ENCODE measurements at regions not wholly inside any gene's neighbourhood (a gene's known extent, or its start where the extent isn't known, plus 50 kb on each side); places are given as distances from the start of the nearest gene placed in this dataset.

DNA sequence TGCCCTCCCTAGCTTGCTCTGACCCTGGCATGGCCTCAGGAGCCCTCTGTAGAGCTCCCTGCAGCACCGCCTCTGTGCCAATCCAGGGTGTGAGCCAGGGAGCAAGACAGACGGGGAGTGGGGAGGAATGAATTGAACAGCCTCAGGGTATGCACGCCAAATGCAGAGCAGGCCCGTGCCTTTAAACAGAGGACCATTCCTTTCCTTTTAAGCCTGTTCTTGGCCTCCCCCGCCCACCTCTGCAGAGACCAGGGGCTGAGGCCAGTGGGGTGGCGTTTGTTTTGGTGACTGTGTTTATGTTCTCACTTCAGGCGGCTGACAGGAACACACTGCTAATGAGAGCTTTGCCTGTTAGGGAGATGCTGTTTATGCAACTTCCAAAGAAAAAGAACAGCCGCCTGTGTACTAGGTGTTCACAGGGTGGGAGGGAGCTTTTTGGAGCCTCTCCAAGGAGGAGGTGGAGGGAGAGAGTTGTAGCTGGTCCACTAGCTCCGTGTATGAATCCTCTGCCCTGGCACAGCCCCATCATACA lies 528.1 kb upstream of the DPP6 start:
- no peaks in the 10 kb centered on the region for H3K9me3 ChIP-seq (ENCODE audit: control insufficient read depth in 5 of 5, low read length in 5 of 5)
- H3K9ac ChIP-seq (ENCODE audit: low read length in 5 of 5): no peak overlapping the region
- H3K4me1 ChIP-seq (ENCODE audit: control insufficient read depth in 5 of 5, insufficient read depth in 5 of 5, low read length in 5 of 5): peaks cover 0 to 26% (median 15%) of the 10 kb centered on the region in 5 donors
- H3K4me3 ChIP-seq (ENCODE audit: low read depth in 1 of 5, low read length in 5 of 5): peak overlapping the region in 1 of 5 donors; percentile 9
- H3K27me3 ChIP-seq (ENCODE audit: control insufficient read depth in 5 of 5, insufficient read depth in 4 of 5, low read length in 5 of 5): no peaks in the 10 kb centered on the region
- H3K27ac ChIP-seq (ENCODE audit: low read depth, low read length): peak overlapping the region; percentile 81
- no peaks in the 10 kb centered on the region for H3K36me3 ChIP-seq (ENCODE audit: control insufficient read depth in 5 of 5, insufficient read depth in 5 of 5, low read length in 5 of 5)

DNA sequence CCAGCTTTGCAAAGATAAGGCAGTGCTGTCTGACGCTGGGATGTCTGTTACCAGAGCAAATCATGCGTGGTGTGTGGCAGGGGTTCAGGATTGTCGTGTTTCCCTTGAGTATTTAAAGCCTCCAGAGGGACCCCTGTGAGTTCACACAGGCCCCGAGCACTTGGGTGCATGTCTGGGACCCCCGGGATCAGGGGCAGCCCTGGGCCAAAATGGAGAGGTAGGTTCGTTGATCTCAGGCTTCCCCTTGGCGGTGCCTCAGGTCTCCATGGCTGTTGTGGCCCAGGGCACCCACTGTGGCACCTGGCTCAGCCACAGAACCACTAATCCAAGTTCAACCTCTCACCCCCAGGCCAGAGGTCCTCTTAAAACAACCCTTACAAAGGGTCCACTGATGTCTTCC lies 523.1 kb upstream of the DPP6 start:
- no peaks in the 10 kb centered on the region for H3K27me3 ChIP-seq (ENCODE audit: control insufficient read depth in 5 of 5, insufficient read depth in 4 of 5, low read length in 5 of 5)
- no peak overlapping the region for H3K9ac ChIP-seq (ENCODE audit: low read length in 5 of 5)
- peaks cover 0 to 5% (median 3%) of the 10 kb centered on the region in 5 donors for H3K4me1 ChIP-seq (ENCODE audit: control insufficient read depth in 5 of 5, insufficient read depth in 5 of 5, low read length in 5 of 5)
- H3K4me3 ChIP-seq (ENCODE audit: low read depth in 1 of 5, low read length in 5 of 5): no peak overlapping the region
- H3K27ac ChIP-seq (ENCODE audit: low read depth, low read length): no peak overlapping the region
- no peaks in the 10 kb centered on the region for H3K36me3 ChIP-seq (ENCODE audit: control insufficient read depth in 5 of 5, insufficient read depth in 5 of 5, low read length in 5 of 5)
- H3K9me3 ChIP-seq (ENCODE audit: control insufficient read depth in 5 of 5, low read length in 5 of 5): peaks cover 0 to 4% (median 0%) of the 10 kb centered on the region in 5 donors

DNA sequence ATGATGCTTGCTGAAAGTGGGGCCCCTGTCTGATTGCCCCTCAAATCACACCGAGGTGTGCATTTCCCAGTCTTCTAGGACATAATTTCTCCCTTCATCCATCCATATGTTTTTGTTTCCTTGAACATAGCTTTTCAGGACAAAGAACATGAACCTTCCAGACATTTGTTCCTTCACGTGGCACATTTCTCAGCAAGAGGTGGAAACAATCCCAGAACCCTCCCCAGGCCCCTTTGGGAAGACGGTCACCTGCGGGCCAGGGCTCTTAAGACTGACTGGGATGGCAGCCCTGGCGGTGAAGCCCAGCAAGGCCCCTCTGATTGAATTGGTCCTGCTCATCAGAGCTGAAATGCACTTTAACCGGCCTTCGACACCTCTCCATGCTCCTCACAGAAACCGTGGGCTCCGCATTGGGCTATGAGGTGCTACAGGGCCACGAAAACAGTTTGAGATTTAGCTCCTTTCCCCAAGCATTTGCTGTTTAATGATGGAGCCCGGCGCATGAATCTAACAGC lies 522.5 kb upstream of the DPP6 start:
- no peak overlapping the region for H3K9ac ChIP-seq (ENCODE audit: low read length in 5 of 5)
- H3K9me3 ChIP-seq (ENCODE audit: control insufficient read depth in 5 of 5, low read length in 5 of 5): peaks cover 0 to 4% (median 0%) of the 10 kb centered on the region in 5 donors
- H3K27me3 ChIP-seq (ENCODE audit: control insufficient read depth in 5 of 5, insufficient read depth in 4 of 5, low read length in 5 of 5): no peaks in the 10 kb centered on the region
- H3K27ac ChIP-seq (ENCODE audit: low read depth, low read length): no peak overlapping the region
- H3K36me3 ChIP-seq (ENCODE audit: control insufficient read depth in 5 of 5, insufficient read depth in 5 of 5, low read length in 5 of 5): no peaks in the 10 kb centered on the region
- H3K4me1 ChIP-seq (ENCODE audit: control insufficient read depth in 5 of 5, insufficient read depth in 5 of 5, low read length in 5 of 5): no peaks in the 10 kb centered on the region
- H3K4me3 ChIP-seq (ENCODE audit: low read depth in 1 of 5, low read length in 5 of 5): no peak overlapping the region

DNA sequence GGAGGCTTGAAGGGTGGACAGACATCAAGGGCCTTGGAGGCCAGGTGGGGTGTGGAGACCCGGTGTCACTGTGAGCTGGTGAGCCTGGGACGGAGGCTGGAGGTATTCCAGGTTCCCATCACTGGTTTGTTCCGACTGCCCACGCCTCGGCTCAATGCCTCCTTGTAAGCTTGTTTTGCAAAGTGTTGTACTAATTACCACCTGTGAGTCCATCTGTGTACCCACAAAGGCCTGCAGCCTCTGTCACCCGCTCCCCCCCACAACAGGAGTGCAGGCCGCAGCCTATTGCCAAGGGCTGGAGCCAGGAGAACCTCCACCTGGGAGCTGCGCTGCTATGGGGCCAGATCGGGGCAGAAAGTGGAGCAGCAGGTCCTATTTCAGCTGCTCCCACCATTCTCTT lies 521.8 kb upstream of the DPP6 start:
- Histone ChIP-seq H3K9me3 (ENCODE audit: control insufficient read depth in 5 of 5, low read length in 5 of 5) (peaks cover 0 to 4% (median 0%) of the 10 kb centered on the region in 5 donors), H3K4me3 (ENCODE audit: low read depth in 1 of 5, low read length in 5 of 5) (no peak overlapping the region), H3K27me3 (ENCODE audit: control insufficient read depth in 5 of 5, insufficient read depth in 4 of 5, low read length in 5 of 5) (no peaks in the 10 kb centered on the region), H3K27ac (ENCODE audit: low read depth, low read length) (no peak overlapping the region), H3K4me1 (ENCODE audit: control insufficient read depth in 5 of 5, insufficient read depth in 5 of 5, low read length in 5 of 5) (no peaks in the 10 kb centered on the region), H3K9ac (ENCODE audit: low read length in 5 of 5) (no peak overlapping the region), H3K36me3 (ENCODE audit: control insufficient read depth in 5 of 5, insufficient read depth in 5 of 5, low read length in 5 of 5) (no peaks in the 10 kb centered on the region)

DNA sequence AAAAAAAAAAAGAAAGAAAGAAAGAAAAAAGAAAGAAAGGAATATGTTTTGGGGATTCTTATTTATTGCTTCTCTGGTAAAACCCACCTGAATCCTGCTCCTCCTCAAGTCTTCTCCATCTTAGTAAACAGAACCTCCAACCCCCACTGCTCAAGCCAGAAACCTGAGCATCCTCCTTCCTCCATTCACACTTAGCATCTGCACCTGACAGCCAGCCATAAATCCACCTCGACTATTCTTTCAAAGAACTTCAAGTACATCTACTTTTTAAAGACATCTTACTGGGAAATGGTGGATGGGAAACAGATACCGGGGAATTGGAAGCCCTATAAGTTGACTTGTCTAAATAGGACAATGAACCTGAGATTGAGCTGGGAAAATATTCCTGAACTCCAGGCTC lies 519.9 kb upstream of the DPP6 start:
- H3K4me1 ChIP-seq (ENCODE audit: control insufficient read depth in 5 of 5, insufficient read depth in 5 of 5, low read length in 5 of 5): no peaks in the 10 kb centered on the region
- H3K27ac ChIP-seq (ENCODE audit: low read depth, low read length): no peak overlapping the region
- H3K9me3 ChIP-seq (ENCODE audit: control insufficient read depth in 5 of 5, low read length in 5 of 5): peaks cover 0 to 4% (median 0%) of the 10 kb centered on the region in 5 donors
- H3K4me3 ChIP-seq (ENCODE audit: low read depth in 1 of 5, low read length in 5 of 5): no peak overlapping the region
- no peaks in the 10 kb centered on the region for H3K36me3 ChIP-seq (ENCODE audit: control insufficient read depth in 5 of 5, insufficient read depth in 5 of 5, low read length in 5 of 5)
- no peaks in the 10 kb centered on the region for H3K27me3 ChIP-seq (ENCODE audit: control insufficient read depth in 5 of 5, insufficient read depth in 4 of 5, low read length in 5 of 5)
- H3K9ac ChIP-seq (ENCODE audit: low read length in 5 of 5): no peak overlapping the region

DNA sequence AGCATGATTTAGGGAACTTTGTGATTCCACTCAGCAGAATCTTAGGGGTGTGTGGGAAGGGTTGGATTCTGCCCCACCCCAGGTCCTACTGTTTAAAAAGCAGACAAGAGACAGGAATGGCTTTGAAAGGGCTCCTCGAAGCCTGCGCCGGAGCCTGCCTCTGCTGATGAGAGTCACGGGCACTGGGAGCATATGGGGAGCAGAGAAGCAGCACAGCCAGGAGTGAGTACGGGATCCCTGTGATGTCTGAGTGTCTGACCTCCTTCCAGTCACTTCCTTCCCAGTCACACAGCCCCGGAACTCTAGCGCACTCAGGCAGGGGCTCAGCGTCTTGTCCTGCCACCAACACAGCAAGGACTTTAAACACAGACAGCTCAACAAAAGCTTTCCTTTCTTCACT lies 514.9 kb upstream of the DPP6 start:
- no peak overlapping the region for H3K27ac ChIP-seq (ENCODE audit: low read depth, low read length)
- peaks cover 0 to 9% (median 3%) of the 10 kb centered on the region in 5 donors for H3K4me1 ChIP-seq (ENCODE audit: control insufficient read depth in 5 of 5, insufficient read depth in 5 of 5, low read length in 5 of 5)
- no peaks in the 10 kb centered on the region for H3K27me3 ChIP-seq (ENCODE audit: control insufficient read depth in 5 of 5, insufficient read depth in 4 of 5, low read length in 5 of 5)
- H3K9me3 ChIP-seq (ENCODE audit: control insufficient read depth in 5 of 5, low read length in 5 of 5): no peaks in the 10 kb centered on the region
- H3K4me3 ChIP-seq (ENCODE audit: low read depth in 1 of 5, low read length in 5 of 5): no peak overlapping the region
- H3K36me3 ChIP-seq (ENCODE audit: control insufficient read depth in 5 of 5, insufficient read depth in 5 of 5, low read length in 5 of 5): no peaks in the 10 kb centered on the region
- no peak overlapping the region for H3K9ac ChIP-seq (ENCODE audit: low read length in 5 of 5)

DNA sequence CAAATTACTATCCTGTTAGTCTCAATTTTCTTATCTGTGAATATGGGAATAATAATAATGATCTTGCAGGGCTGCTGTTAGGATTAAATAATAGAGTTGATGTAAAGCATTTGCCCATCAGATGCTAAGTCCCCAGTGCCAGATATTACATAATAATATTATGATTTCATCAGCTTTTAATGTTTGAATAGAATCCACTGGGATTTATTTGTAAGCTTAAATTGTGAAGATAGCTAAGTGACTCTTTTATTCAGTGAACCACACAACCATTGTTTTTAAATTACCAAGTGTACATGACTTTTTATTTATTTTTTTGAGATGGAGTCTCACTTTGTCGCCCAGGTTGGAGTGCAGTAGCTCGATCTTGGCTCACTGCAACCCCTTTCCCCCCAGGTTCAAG lies 510.3 kb upstream of the DPP6 start:
- Histone ChIP-seq H3K9me3 (ENCODE audit: control insufficient read depth in 5 of 5, low read length in 5 of 5) (no peaks in the 10 kb centered on the region), H3K27ac (ENCODE audit: low read depth, low read length) (no peak overlapping the region), H3K27me3 (ENCODE audit: control insufficient read depth in 5 of 5, insufficient read depth in 4 of 5, low read length in 5 of 5) (no peaks in the 10 kb centered on the region), H3K9ac (ENCODE audit: low read length in 5 of 5) (no peak overlapping the region), H3K36me3 (ENCODE audit: control insufficient read depth in 5 of 5, insufficient read depth in 5 of 5, low read length in 5 of 5) (no peaks in the 10 kb centered on the region), H3K4me3 (ENCODE audit: low read depth in 1 of 5, low read length in 5 of 5) (no peak overlapping the region), H3K4me1 (ENCODE audit: control insufficient read depth in 5 of 5, insufficient read depth in 5 of 5, low read length in 5 of 5) (peaks cover 0 to 12% (median 4%) of the 10 kb centered on the region in 5 donors)

DNA sequence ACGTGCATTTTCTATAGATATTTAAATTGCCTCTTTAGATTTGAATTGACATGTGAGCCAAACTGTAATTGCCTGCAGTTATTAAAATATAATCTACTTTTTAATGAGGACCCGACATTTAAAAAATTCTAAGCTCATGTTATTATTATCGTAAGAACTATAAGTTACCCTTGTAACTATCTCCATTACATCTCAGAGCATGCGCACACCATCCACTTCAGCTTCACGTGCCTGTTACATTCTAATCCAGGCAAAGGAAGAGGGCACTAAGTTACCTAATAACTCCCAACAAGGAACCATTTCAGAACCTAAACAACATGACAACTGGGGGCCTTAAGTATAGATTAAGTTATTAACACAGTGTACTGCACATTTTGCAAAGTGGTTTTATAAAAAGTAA lies 509.0 kb upstream of the DPP6 start:
- H3K4me3 ChIP-seq (ENCODE audit: low read depth in 1 of 5, low read length in 5 of 5): no peak overlapping the region
- H3K9me3 ChIP-seq (ENCODE audit: control insufficient read depth in 5 of 5, low read length in 5 of 5): no peaks in the 10 kb centered on the region
- H3K9ac ChIP-seq (ENCODE audit: low read length in 5 of 5): no peak overlapping the region
- H3K36me3 ChIP-seq (ENCODE audit: control insufficient read depth in 5 of 5, insufficient read depth in 5 of 5, low read length in 5 of 5): no peaks in the 10 kb centered on the region
- peaks cover 0 to 12% (median 4%) of the 10 kb centered on the region in 5 donors for H3K4me1 ChIP-seq (ENCODE audit: control insufficient read depth in 5 of 5, insufficient read depth in 5 of 5, low read length in 5 of 5)
- H3K27ac ChIP-seq (ENCODE audit: low read depth, low read length): no peak overlapping the region
- H3K27me3 ChIP-seq (ENCODE audit: control insufficient read depth in 5 of 5, insufficient read depth in 4 of 5, low read length in 5 of 5): no peaks in the 10 kb centered on the region

DNA sequence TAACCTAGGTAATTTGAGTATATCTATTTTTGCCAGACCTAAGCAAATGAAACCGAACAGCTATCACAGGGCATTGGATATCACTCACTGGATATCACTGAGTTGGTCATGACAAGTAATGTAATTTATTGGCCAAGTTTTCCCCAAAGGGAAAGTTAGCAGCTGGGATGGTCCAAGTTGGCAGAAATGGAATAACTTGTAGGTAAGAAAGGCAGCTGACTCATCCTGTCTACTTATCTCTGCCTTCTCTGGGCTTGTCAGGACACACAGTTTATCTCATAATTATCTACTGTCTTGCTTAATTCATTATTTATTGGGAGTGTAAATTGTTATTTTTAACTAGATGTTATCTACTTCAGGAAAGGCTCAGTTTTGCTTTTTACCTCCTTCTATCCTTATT lies 502.0 kb upstream of the DPP6 start:
- Histone ChIP-seq H3K9me3 (ENCODE audit: control insufficient read depth in 5 of 5, low read length in 5 of 5) (no peaks in the 10 kb centered on the region), H3K4me1 (ENCODE audit: control insufficient read depth in 5 of 5, insufficient read depth in 5 of 5, low read length in 5 of 5) (no peaks in the 10 kb centered on the region), H3K4me3 (ENCODE audit: low read depth in 1 of 5, low read length in 5 of 5) (no peak overlapping the region), H3K36me3 (ENCODE audit: control insufficient read depth in 5 of 5, insufficient read depth in 5 of 5, low read length in 5 of 5) (no peaks in the 10 kb centered on the region), H3K27me3 (ENCODE audit: control insufficient read depth in 5 of 5, insufficient read depth in 4 of 5, low read length in 5 of 5) (no peaks in the 10 kb centered on the region), H3K9ac (ENCODE audit: low read length in 5 of 5) (no peak overlapping the region), H3K27ac (ENCODE audit: low read depth, low read length) (no peak overlapping the region)

DNA sequence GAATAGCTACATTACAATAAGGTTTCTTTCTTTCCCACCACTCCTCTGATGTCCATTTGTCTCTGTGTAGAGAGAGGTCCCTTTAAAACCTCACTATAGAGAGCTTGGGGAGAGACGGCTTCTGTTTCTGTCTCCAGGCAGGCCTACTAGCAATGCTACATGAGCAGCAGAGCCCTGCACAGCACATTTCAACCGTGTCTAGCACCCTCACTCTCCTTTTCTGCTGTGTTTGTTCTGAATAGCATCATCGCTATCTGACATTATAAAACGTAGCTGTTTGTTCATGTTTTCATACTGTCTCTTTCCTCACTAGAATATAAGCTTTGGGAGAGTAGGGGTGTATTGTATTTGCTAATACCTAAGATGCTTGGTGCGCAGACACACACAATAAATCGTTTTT lies 487.8 kb upstream of the DPP6 start:
- Histone ChIP-seq H3K4me3 (ENCODE audit: low read depth in 1 of 5, low read length in 5 of 5) (no peak overlapping the region), H3K36me3 (ENCODE audit: control insufficient read depth in 5 of 5, insufficient read depth in 5 of 5, low read length in 5 of 5) (no peaks in the 10 kb centered on the region), H3K9me3 (ENCODE audit: control insufficient read depth in 5 of 5, low read length in 5 of 5) (peaks cover 0 to 6% (median 0%) of the 10 kb centered on the region in 5 donors), H3K27me3 (ENCODE audit: control insufficient read depth in 5 of 5, insufficient read depth in 4 of 5, low read length in 5 of 5) (no peaks in the 10 kb centered on the region), H3K9ac (ENCODE audit: low read length in 5 of 5) (no peak overlapping the region), H3K27ac (ENCODE audit: low read depth, low read length) (no peak overlapping the region), H3K4me1 (ENCODE audit: control insufficient read depth in 5 of 5, insufficient read depth in 5 of 5, low read length in 5 of 5) (peaks cover 0 to 3% (median 0%) of the 10 kb centered on the region in 5 donors)
